ENCODE measurements at regions not wholly inside any gene's neighbourhood (a gene's known extent, or its start where the extent isn't known, plus 50 kb on each side); places are given as distances from the start of the nearest gene placed in this dataset.

GRCh38 chr2:142781146-142781545 lies 96.3 kb upstream of the KYNU start:
- Histone ChIP-seq H3K79me2 (ENCODE audit: control insufficient read depth, insufficient read depth, low read length) (no peaks in the 10 kb centered on the region), H3K9me1 (replicated peaks; ENCODE audit: control insufficient read depth, extremely low read depth, insufficient read depth, low read length) (no peaks in the 10 kb centered on the region), H3K4me2 (ENCODE audit: insufficient read depth, low read length) (no peak overlapping the region), H3K9me3 (replicated peaks; ENCODE audit: control insufficient read depth, insufficient read depth, low read length) (no peaks in the 10 kb centered on the region), H3K27ac (ENCODE audit: insufficient read depth, low read depth, low read length) (no peak overlapping the region), H3K4me1 (ENCODE audit: control insufficient read depth, extremely low read depth, insufficient read depth, low read length) (no peaks in the 10 kb centered on the region), H3K36me3 (ENCODE audit: control insufficient read depth in 2 of 2, extremely low read depth in 1 of 2, insufficient read depth in 2 of 2, low read length in 2 of 2) (no peaks in the 10 kb centered on the region), H2AFZ (ENCODE audit: low read depth, low read length) (no peak overlapping the region), H3K4me3 (replicated peaks in 1 of 3; ENCODE audit: insufficient read depth in 1 of 3, low read depth in 1 of 3, low read length in 3 of 3) (no peak overlapping the region), H3K27me3 (ENCODE audit: control insufficient read depth in 2 of 2, insufficient read depth in 2 of 2, low read length in 2 of 2) (no peaks in the 10 kb centered on the region), H4K20me1 (replicated peaks; ENCODE audit: control insufficient read depth, extremely low read depth, insufficient read depth, low read length) (no peaks in the 10 kb centered on the region), H3K9ac (replicated peaks; ENCODE audit: extremely low read depth, insufficient read depth, low read length) (no peak overlapping the region)
- intact Hi-C loops (cut with micrococcal nuclease) (no loop called here), dilution Hi-C loops (cut with MboI; ENCODE audit: extremely low pct_ligation_motif_present, low sequenced_read_pairs) (no loop called here)
- DNase-seq (ENCODE audit: low read depth, low spot score) = no peak
- BruUV-seq (replicated peaks) = no TSS peak
- ChIA-PET POLR2A (no interaction called here), CTCF (no interaction called here)
- TF ChIP-seq JUN (IDR thresholded peaks at IDR 0.05; ENCODE audit: borderline replicate concordance, insufficient read depth, insufficient read length, low read depth) = no peak
- no peak for TF ChIP-seq CTCF (IDR thresholded peaks at IDR 0.05; ENCODE audit: extremely low read depth in 1 of 2, insufficient read depth in 1 of 2, low read depth in 1 of 2, low read length in 2 of 2)
- TF ChIP-seq POLR2A (IDR thresholded peaks at IDR 0.05; ENCODE audit: low read depth, low read length) = no peak
- no peak for TF ChIP-seq POLR2AphosphoS5 (IDR thresholded peaks at IDR 0.05; ENCODE audit: insufficient read depth, low read depth, low read length)
- FAIRE-seq = no peak

- no TSS peak for BruUV-seq (replicated peaks)
- Histone ChIP-seq H3K9me3 (replicated peaks; ENCODE audit: control insufficient read depth, insufficient read depth, low read length) (no peaks in the 10 kb centered on the region), H4K20me1 (replicated peaks; ENCODE audit: control insufficient read depth, extremely low read depth, insufficient read depth, low read length) (no peaks in the 10 kb centered on the region), H3K9me1 (replicated peaks; ENCODE audit: control insufficient read depth, extremely low read depth, insufficient read depth, low read length) (no peaks in the 10 kb centered on the region), H3K27me3 (ENCODE audit: control insufficient read depth in 2 of 2, insufficient read depth in 2 of 2, low read length in 2 of 2) (no peaks in the 10 kb centered on the region), H3K9ac (replicated peaks; ENCODE audit: extremely low read depth, insufficient read depth, low read length) (no peak overlapping the region), H3K79me2 (ENCODE audit: control insufficient read depth, insufficient read depth, low read length) (no peaks in the 10 kb centered on the region), H3K27ac (ENCODE audit: insufficient read depth, low read depth, low read length) (no peak overlapping the region), H3K4me1 (ENCODE audit: control insufficient read depth, extremely low read depth, insufficient read depth, low read length) (no peaks in the 10 kb centered on the region), H3K4me3 (replicated peaks in 1 of 3; ENCODE audit: insufficient read depth in 1 of 3, low read depth in 1 of 3, low read length in 3 of 3) (no peak overlapping the region), H2AFZ (ENCODE audit: low read depth, low read length) (no peak overlapping the region), H3K4me2 (ENCODE audit: insufficient read depth, low read length) (no peak overlapping the region), H3K36me3 (ENCODE audit: control insufficient read depth in 2 of 2, extremely low read depth in 1 of 2, insufficient read depth in 2 of 2, low read length in 2 of 2) (no peaks in the 10 kb centered on the region)
- intact Hi-C loops (cut with micrococcal nuclease) = no loop called here
- CTCF ChIA-PET = no interaction called here
- dilution Hi-C loops (cut with MboI; ENCODE audit: extremely low pct_ligation_motif_present, low sequenced_read_pairs) = no loop called here
- TF ChIP-seq GATA2 (IDR thresholded peaks at IDR 0.05; ENCODE audit: insufficient read depth, insufficient read length, low read depth, low read length) = no peak
- TF ChIP-seq MYC (IDR thresholded peaks at IDR 0.05; ENCODE audit: low read depth, low read length) = no peak
- DNase-seq (ENCODE audit: low read depth, low spot score) (no peak), FAIRE-seq (no peak)
- POLR2A ChIA-PET = no interaction called here
Measured at GRCh38 chr2:142778289-142778688, 99.2 kb upstream of the KYNU start.

Data from endothelial cell of umbilical vein (primary cell).